GM21423 (cell line): ENCODE measurements at regions not wholly inside any gene's neighbourhood (a gene's known extent, or its start where the extent isn't known, plus 50 kb on each side); places are given as distances from the start of the nearest gene placed in this dataset.

ENCODE experiments used
- ATAC-seq: cut with Tn5 transposase; IDR thresholded peaks from one replicate; pipeline ENCODE4 v1.9.1; 2021; ENCODE audit warnings: mild to moderate bottlenecking, moderate library complexity; ENCODE audit not compliant: unreplicated experiment

DNA sequence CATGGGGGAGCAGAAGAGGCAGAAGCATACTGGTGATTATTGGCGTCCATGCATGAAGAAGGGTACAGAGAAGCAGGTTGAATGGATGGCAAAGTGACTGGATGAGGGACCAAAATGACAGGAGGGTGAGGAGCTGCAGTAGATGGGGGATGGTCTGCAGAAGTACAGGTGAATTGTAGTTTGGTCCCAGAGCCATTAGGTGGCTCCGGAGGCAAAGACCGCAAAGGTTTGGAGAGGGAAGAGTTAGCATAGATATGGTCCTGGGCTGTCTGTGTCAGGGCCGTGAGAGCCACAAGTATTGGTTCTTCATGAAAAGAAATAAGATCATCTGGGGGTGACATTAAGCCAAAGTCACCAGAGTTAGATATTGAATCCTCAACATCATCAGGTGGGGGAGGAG is 59.0 kb upstream of the ZNF726 start:
- ATAC-seq: no peak

DNA sequence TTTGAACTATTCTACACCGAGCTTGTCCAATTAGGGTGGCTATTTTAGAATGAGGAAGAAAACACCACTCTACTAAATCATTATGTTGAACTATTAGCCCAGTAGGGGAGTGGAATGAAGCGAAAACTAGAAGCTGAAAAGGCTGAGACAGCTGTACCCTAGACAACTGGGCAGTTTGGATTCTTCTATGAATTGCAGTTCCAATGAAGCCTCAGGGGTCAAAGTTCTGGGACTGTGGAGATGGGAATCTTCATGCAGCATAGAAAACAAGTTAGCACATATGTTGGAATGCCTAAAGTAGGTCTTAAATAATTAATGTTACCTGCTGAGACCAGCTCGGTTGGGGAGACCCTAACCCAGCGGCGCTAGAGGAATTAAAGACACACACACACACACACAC is 62.7 kb upstream of the ZNF726 start:
- ATAC-seq: no peak

DNA sequence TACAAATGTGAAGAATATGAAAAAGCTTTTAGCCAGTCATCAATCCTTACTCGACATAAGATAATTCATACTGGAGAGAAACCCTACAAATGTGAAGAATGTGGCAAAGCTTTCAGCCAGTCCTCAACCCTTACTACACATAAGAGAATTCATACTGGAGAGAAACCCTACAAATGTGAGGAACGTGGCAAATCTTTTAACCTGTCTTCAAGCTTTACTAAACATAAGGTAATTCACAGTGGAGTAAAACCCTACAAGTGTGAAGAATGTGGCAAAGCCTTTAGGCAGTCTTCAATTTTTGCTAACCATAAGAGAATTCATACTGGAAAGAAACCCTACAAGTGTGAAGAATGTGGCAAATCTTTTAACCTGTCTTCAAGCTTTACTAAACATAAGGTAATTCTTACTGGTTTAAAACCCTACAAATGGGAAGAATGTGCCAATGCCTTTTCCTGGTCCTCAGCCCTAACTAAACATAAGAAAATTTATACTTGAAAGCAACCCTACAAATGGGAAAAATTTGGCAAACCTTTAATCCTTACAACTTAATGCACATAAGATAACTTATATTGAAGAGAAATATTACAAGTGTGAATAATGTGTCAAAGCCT is 74.1 kb upstream of the ZNF681 start:
- no peak for ATAC-seq

DNA sequence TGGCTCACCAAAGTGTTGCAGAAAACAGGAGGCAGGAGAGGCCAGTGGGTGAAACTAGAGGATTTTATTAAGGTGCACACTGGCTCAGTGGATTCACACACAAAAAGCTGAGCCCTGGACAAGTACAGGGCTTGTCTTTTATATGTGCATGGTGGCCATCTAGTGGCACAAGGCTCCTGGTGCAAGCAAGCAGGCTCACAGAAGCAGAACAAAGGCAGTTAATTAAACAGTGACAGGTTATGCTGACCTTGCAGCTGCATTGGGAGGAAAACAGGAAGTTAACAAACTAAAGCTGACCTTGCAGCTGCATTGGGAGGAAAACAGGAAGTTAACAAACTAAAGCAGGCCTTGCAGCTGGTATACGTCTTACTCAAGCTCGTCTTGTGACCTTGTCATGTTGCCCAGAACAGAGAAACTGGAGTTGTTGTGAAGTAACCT is 65.3 kb upstream of the ZNF681 start:
- peak; percentile 51 for ATAC-seq

DNA sequence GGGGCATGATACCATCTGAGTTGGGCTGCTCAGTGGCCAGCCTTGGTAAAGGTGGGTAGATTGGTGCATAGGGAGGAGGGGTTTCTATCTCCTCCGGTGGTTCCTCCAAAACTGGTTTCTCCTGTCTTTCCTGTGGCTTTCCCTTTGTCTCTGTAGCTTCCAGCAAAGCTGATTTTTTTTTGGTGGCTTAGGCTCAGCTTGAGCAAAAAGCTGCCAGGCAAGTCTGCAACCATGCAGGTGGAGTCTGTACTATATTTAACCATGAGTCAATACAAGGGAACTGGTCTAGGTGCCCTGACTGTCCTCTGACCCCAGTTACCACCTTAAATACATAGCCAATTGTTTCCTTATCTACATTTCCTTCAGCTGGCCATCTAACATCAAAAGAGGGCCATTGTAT is 64.0 kb upstream of the ZNF681 start:
- ATAC-seq: no peak

DNA sequence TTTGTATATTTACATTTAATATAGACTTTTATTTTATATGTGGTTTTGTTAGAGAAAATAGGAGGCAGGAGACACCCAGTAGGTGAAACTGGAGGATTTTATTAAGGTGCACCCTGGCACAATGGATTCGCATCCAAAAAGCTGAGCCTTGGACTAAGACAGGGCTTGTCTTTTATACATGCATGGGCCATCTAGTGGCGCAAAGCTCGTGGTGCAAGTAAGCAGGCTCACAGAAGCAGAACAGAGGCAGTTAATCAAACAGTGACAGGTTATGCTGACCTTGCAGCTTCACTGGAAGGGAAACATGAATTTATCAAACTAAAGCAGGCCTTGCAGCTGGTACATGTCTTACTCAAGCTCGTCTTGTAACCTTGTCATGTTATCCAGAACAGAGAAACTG is 58.8 kb upstream of the ZNF681 start:
- no peak for ATAC-seq

DNA sequence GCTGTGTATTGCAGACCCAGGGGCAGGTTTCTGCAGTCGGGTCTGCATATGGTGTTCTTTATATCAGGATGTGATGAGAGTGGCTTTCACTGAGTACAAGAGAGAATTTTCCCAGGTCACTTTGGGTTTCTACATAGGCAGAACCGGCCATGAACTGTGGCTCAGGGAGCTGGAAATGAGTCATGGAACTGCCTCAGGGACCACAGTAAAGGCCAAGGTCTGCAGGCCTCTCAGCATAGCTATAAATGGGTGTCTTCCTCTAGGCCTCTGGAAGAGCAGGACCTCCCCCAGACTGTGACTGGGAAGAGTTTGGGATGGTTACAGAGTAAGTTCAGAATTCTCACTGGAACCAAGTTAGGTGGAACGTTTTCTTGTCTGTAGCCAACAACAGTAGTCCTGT is 51.8 kb upstream of the ZNF681 start:
- ATAC-seq: no peak
